Stimulated activated CD4-positive, alpha-beta T cell treated with anti-CD3 and anti-CD28 coated beads, Interleukin-12 subunit alpha, Interleukin-12 subunit beta, amount 100 ng/mL, for 48 hours (primary cell): ENCODE measurements at regions not wholly inside any gene's neighbourhood (a gene's known extent, or its start where the extent isn't known, plus 50 kb on each side); places are given as distances from the start of the nearest gene placed in this dataset.

Source experiments
- DNase-seq, 3 donors: peaks; one replicate each; pipeline ENCODE4 v3.0.0-alpha.2; 2020; ENCODE audit warnings: low read depth in 2 of 3, low spot score in 1 of 3

GRCh38 chr2:180376066-180376465 lies 369.0 kb upstream of the CWC22 start:
- no peak for DNase-seq

GRCh38 chr2:180374502-180375281 lies 367.6 kb upstream of the CWC22 start:
- no peak for DNase-seq

- DNase-seq, result no peak
These were observed 363.6 kb upstream of the CWC22 start for GRCh38 chr2:180370511-180371205.

- no peak for DNase-seq
These were observed 361.8 kb upstream of the CWC22 start for GRCh38 chr2:180368881-180369280.

GRCh38 chr2:180367815-180368214 lies 360.7 kb upstream of the CWC22 start:
- no peak for DNase-seq

GRCh38 chr2:180366481-180366880 lies 359.4 kb upstream of the CWC22 start:
- DNase-seq, result no peak

GRCh38 chr2:180364719-180365118 lies 357.6 kb upstream of the CWC22 start:
- DNase-seq, result no peak

- no peak for DNase-seq
These were observed 353.2 kb upstream of the CWC22 start for GRCh38 chr2:180360283-180360618.

GRCh38 chr2:180359522-180360282 lies 352.6 kb upstream of the CWC22 start:
- DNase-seq, result no peak

GRCh38 chr2:180358458-180358857 lies 351.4 kb upstream of the CWC22 start:
- DNase-seq, result no peak

- DNase-seq, result no peak
These were observed 349.6 kb upstream of the CWC22 start for GRCh38 chr2:180356676-180357075.

GRCh38 chr2:180352620-180353019 lies 345.5 kb upstream of the CWC22 start:
- DNase-seq, result no peak

GRCh38 chr2:180349809-180350208 lies 342.7 kb upstream of the CWC22 start:
- no peak for DNase-seq

GRCh38 chr2:180343528-180344345 lies 336.6 kb upstream of the CWC22 start:
- no peak for DNase-seq

GRCh38 chr2:180337136-180337535 lies 330.0 kb upstream of the CWC22 start:
- no peak for DNase-seq

GRCh38 chr2:180336550-180336949 lies 329.5 kb upstream of the CWC22 start:
- no peak for DNase-seq

- no peak for DNase-seq
These were observed 327.4 kb upstream of the CWC22 start for GRCh38 chr2:180334514-180334913.

- no peak for DNase-seq
These were observed 321.8 kb upstream of the CWC22 start for GRCh38 chr2:180328795-180329422.

GRCh38 chr2:180327185-180327584 lies 320.1 kb upstream of the CWC22 start:
- no peak for DNase-seq

GRCh38 chr2:180325416-180326120 lies 318.5 kb upstream of the CWC22 start:
- no peak for DNase-seq
